Mesenchymal stem cell (in vitro differentiated cells and primary cell): ENCODE measurements at regions not wholly inside any gene's neighbourhood (a gene's known extent, or its start where the extent isn't known, plus 50 kb on each side); places are given as distances from the start of the nearest gene placed in this dataset.

Source experiments
- DNase-seq: peaks from one replicate; pipeline ENCODE4 v3.0.0-alpha.2; 2013
- H2AFZ ChIP-seq: one replicate; pipeline ENCODE4 v1.6.1; 2013; ENCODE audit warnings: low read depth, mild to moderate bottlenecking, control low read depth, inconsistent platforms, low read length, moderate library complexity
- H2AK5ac ChIP-seq: 2 replicates; pipeline ENCODE4 v1.6.1; 2013; ENCODE audit warnings: low read length, moderate library complexity, mild to moderate bottlenecking, inconsistent platforms; ENCODE audit not compliant: severe bottlenecking
- H2BK120ac ChIP-seq: one replicate; pipeline ENCODE4 v1.6.1; 2013; ENCODE audit warnings: low read depth, mild to moderate bottlenecking, inconsistent platforms, low read length, moderate library complexity
- H2BK12ac ChIP-seq, 2 experiments: one replicate each; pipeline ENCODE4 v1.6.1; 2013; ENCODE audit warnings: inconsistent platforms in 2 of 2, low read length in 2 of 2, mild to moderate bottlenecking in 2 of 2, moderate library complexity in 2 of 2, control low read depth in 1 of 2
- H2BK15ac ChIP-seq: one replicate; pipeline ENCODE4 v1.6.1; 2013; ENCODE audit warnings: mild to moderate bottlenecking, low read depth, inconsistent platforms; ENCODE audit not compliant: poor library complexity, severe bottlenecking
- H2BK5ac ChIP-seq: 2 replicates; pipeline ENCODE4 v1.6.1; 2013; ENCODE audit warnings: low read depth, mild to moderate bottlenecking, low read length, control low read depth, inconsistent platforms; ENCODE audit not compliant: poor library complexity, severe bottlenecking
- H3K14ac ChIP-seq, 2 experiments: one replicate each; pipeline ENCODE4 v1.6.1; 2013; ENCODE audit warnings: inconsistent platforms in 2 of 2, low read length in 2 of 2, control low read depth in 1 of 2, mild to moderate bottlenecking in 1 of 2, moderate library complexity in 1 of 2
- H3K18ac ChIP-seq, 2 experiments: one replicate each; pipeline ENCODE4 v1.6.1; 2013; ENCODE audit warnings: inconsistent platforms in 2 of 2, low read length in 2 of 2, control low read depth in 1 of 2, low read depth in 1 of 2, mild to moderate bottlenecking in 1 of 2
- H3K23ac ChIP-seq, 2 experiments: one replicate each; pipeline ENCODE4 v1.6.1; 2013; ENCODE audit warnings: inconsistent platforms in 2 of 2, low read length in 2 of 2, mild to moderate bottlenecking in 2 of 2, moderate library complexity in 2 of 2, control low read depth in 1 of 2
- H3K27ac ChIP-seq: 2 replicates; pipeline ENCODE4 v1.5.1; 2013; ENCODE audit warnings: mild to moderate bottlenecking, moderate library complexity, low read length, control low read depth, inconsistent platforms; ENCODE audit not compliant: poor library complexity, severe bottlenecking
- H3K27me3 ChIP-seq, 2 experiments: 2 replicates each; pipeline versions ENCODE4 v1.6.1 to v1.7.0; 2013; ENCODE audit warnings: low read length in 2 of 2, mild to moderate bottlenecking in 2 of 2, moderate library complexity in 2 of 2, control low read depth in 1 of 2, inconsistent platforms in 1 of 2; ENCODE audit not compliant: control insufficient read depth in 1 of 2, insufficient read depth in 1 of 2
- H3K36me3 ChIP-seq, 2 experiments: 2 replicates each; pipeline versions ENCODE4 v1.6.1 to v1.7.0; 2013; ENCODE audit warnings: low read length in 2 of 2, control low read depth in 1 of 2, inconsistent platforms in 1 of 2, low read depth in 1 of 2, mild to moderate bottlenecking in 1 of 2; ENCODE audit not compliant: insufficient read depth in 2 of 2, control insufficient read depth in 1 of 2
- H3K4ac ChIP-seq, 2 experiments: one replicate each; pipeline ENCODE4 v1.6.1; 2013; ENCODE audit warnings: inconsistent platforms in 2 of 2, low read length in 2 of 2, mild to moderate bottlenecking in 2 of 2, moderate library complexity in 2 of 2, control low read depth in 1 of 2, low read depth in 1 of 2
- H3K4me1 ChIP-seq: 2 replicates; pipeline ENCODE4 v1.6.1; 2013; ENCODE audit warnings: low read depth, low read length, control low read depth; ENCODE audit not compliant: control insufficient read depth, insufficient read depth
- H3K4me2 ChIP-seq: 2 replicates; pipeline ENCODE4 v1.6.1; 2013; ENCODE audit warnings: low read length, mild to moderate bottlenecking, inconsistent platforms; ENCODE audit not compliant: poor library complexity, severe bottlenecking
- H3K4me3 ChIP-seq, 2 experiments: 2 replicates each; pipeline versions ENCODE4 v1.5.1 to v1.7.0; 2013; ENCODE audit warnings: low read length in 2 of 2, mild to moderate bottlenecking in 2 of 2, control low read depth in 1 of 2, low read depth in 1 of 2; ENCODE audit not compliant: insufficient read depth in 1 of 2
- H3K79me1 ChIP-seq: replicated peaks from 2 replicates; pipeline ENCODE4 v1.6.1; 2013; ENCODE audit warnings: mild to moderate bottlenecking, control low read depth, low read length, inconsistent platforms; ENCODE audit not compliant: poor library complexity, severe bottlenecking
- H3K9ac ChIP-seq: 2 replicates; pipeline ENCODE4 v1.7.0; 2013; ENCODE audit warnings: mild to moderate bottlenecking, low read length, moderate library complexity
- H3K9me3 ChIP-seq: 2 replicates; pipeline ENCODE4 v1.7.0; 2013; ENCODE audit warnings: mild to moderate bottlenecking, low read length; ENCODE audit not compliant: control insufficient read depth
- H4K8ac ChIP-seq: one replicate; pipeline ENCODE4 v1.6.1; 2013; ENCODE audit warnings: inconsistent platforms, mild to moderate bottlenecking, low read length, moderate library complexity
- H4K91ac ChIP-seq: one replicate; pipeline ENCODE4 v1.6.1; 2013; ENCODE audit warnings: mild to moderate bottlenecking, low read length, inconsistent platforms
- WGBS: methylation state at CpG from one replicate; pipeline ENCODE4 v1.1.7; 2013; ENCODE audit warnings: mixed read lengths; 5-methylcytosine and 5-hydroxymethylcytosine counted together

GRCh38 chr2:144241801-144242200 lies 278.1 kb downstream of the ZEB2 start:
- Histone ChIP-seq H3K27ac (no peak overlapping the region), H2AK5ac (no peak overlapping the region), H2BK120ac (no peak overlapping the region), H3K27me3 (no peaks in the 10 kb centered on the region), H3K14ac (no peak overlapping the region), H4K8ac (no peak overlapping the region), H3K4me3 (no peak overlapping the region), H3K4ac (no peak overlapping the region), H2BK12ac (no peak overlapping the region), H2BK5ac (no peak overlapping the region), H3K9me3 (no peaks in the 10 kb centered on the region), H3K4me1 (peaks cover 2% of the 10 kb centered on the region), H2AFZ (no peak overlapping the region), H3K4me2 (no peak overlapping the region), H2BK15ac (no peak overlapping the region), H3K36me3 (no peaks in the 10 kb centered on the region), H3K23ac (no peak overlapping the region), H3K9ac (no peak overlapping the region), H4K91ac (no peak overlapping the region), H3K79me1 (peaks cover 13% of the 10 kb centered on the region), H3K18ac (no peak overlapping the region)
- WGBS, result 100% methylated on average over 1 of the region's 1 CpG
- no peak for DNase-seq

- no peak overlapping the region for H2AFZ ChIP-seq
- H3K9ac ChIP-seq, result no peak overlapping the region
- no peak overlapping the region for H4K8ac ChIP-seq
- no peak overlapping the region for H4K91ac ChIP-seq
- no peak overlapping the region for H3K27ac ChIP-seq
- no peaks in the 10 kb centered on the region for H3K36me3 ChIP-seq
- no peak overlapping the region for H2BK5ac ChIP-seq
- WGBS, result 59% methylated on average over 3 of the region's 3 CpGs
- DNase-seq, result no peak
- no peak overlapping the region for H2BK12ac ChIP-seq
- peaks cover 13% of the 10 kb centered on the region for H3K79me1 ChIP-seq
- H3K4me3 ChIP-seq, result no peak overlapping the region
- no peak overlapping the region for H3K14ac ChIP-seq
- H3K4me1 ChIP-seq, result peaks cover 2% of the 10 kb centered on the region
- H3K18ac ChIP-seq, result no peak overlapping the region
- H3K27me3 ChIP-seq, result no peaks in the 10 kb centered on the region
- H2AK5ac ChIP-seq, result no peak overlapping the region
- no peak overlapping the region for H3K4me2 ChIP-seq
- no peak overlapping the region for H3K23ac ChIP-seq
- no peak overlapping the region for H2BK15ac ChIP-seq
- H3K4ac ChIP-seq, result no peak overlapping the region
- no peak overlapping the region for H2BK120ac ChIP-seq
- H3K9me3 ChIP-seq, result no peaks in the 10 kb centered on the region
Measured at GRCh38 chr2:144240656-144241339, 279.1 kb downstream of the ZEB2 start.

GRCh38 chr2:144239726-144240125 lies 280.2 kb downstream of the ZEB2 start:
- Histone ChIP-seq H2BK120ac (no peak overlapping the region), H2BK15ac (no peak overlapping the region), H3K4me2 (no peak overlapping the region), H3K27ac (no peak overlapping the region), H3K14ac (no peak overlapping the region), H3K9me3 (no peaks in the 10 kb centered on the region), H3K18ac (no peak overlapping the region), H3K4me1 (peaks cover 2% of the 10 kb centered on the region), H3K9ac (no peak overlapping the region), H3K4ac (no peak overlapping the region), H3K27me3 (no peaks in the 10 kb centered on the region), H4K8ac (no peak overlapping the region), H2BK5ac (no peak overlapping the region), H2AK5ac (no peak overlapping the region), H3K4me3 (no peak overlapping the region), H3K23ac (no peak overlapping the region), H4K91ac (no peak overlapping the region), H2BK12ac (no peak overlapping the region), H2AFZ (no peak overlapping the region), H3K79me1 (peaks cover 13% of the 10 kb centered on the region), H3K36me3 (no peaks in the 10 kb centered on the region)
- DNase-seq, result no peak
- no CpG with 5 or more reads among the region's 1 CpG for WGBS

DNA sequence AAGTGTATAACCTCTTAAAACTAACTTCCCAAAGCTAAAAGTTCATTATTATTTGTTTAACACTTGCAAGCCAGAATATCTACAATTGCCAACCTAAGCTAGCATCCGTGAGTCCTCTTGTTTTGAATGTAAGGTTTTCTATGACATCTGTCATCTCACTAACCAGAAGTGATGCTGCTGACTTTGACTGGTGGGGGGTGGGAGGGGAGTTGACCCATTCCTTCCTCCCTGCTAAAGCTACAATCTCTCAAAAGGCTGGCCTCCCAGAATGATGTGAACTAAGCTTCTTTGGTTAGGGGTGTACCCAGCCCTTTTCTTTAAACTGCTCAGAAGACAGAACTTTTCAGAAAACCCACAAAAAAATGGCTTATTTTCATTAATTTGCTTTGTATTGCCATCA lies 280.6 kb downstream of the ZEB2 start:
- H3K9me3 ChIP-seq, result no peaks in the 10 kb centered on the region
- H3K9ac ChIP-seq, result no peak overlapping the region
- H2AK5ac ChIP-seq, result no peak overlapping the region
- no peak overlapping the region for H2BK120ac ChIP-seq
- no peak overlapping the region for H3K4me2 ChIP-seq
- peaks cover 15% of the 10 kb centered on the region for H3K79me1 ChIP-seq
- no peaks in the 10 kb centered on the region for H3K27me3 ChIP-seq
- no peak for DNase-seq
- no peak overlapping the region for H4K8ac ChIP-seq
- H3K36me3 ChIP-seq, result no peaks in the 10 kb centered on the region
- no peak overlapping the region for H2BK5ac ChIP-seq
- H3K4me3 ChIP-seq, result no peak overlapping the region
- H3K23ac ChIP-seq, result no peak overlapping the region
- no peak overlapping the region for H3K14ac ChIP-seq
- no CpG with 5 or more reads among the region's 1 CpG for WGBS
- no peak overlapping the region for H3K4ac ChIP-seq
- no peak overlapping the region for H3K18ac ChIP-seq
- H4K91ac ChIP-seq, result no peak overlapping the region
- no peak overlapping the region for H3K27ac ChIP-seq
- H2BK12ac ChIP-seq, result no peak overlapping the region
- peaks cover 2% of the 10 kb centered on the region for H3K4me1 ChIP-seq
- no peak overlapping the region for H2BK15ac ChIP-seq
- H2AFZ ChIP-seq, result no peak overlapping the region
